ENCODE measurements at regions not wholly inside any gene's neighbourhood (a gene's known extent, or its start where the extent isn't known, plus 50 kb on each side); places are given as distances from the start of the nearest gene placed in this dataset.

DNA sequence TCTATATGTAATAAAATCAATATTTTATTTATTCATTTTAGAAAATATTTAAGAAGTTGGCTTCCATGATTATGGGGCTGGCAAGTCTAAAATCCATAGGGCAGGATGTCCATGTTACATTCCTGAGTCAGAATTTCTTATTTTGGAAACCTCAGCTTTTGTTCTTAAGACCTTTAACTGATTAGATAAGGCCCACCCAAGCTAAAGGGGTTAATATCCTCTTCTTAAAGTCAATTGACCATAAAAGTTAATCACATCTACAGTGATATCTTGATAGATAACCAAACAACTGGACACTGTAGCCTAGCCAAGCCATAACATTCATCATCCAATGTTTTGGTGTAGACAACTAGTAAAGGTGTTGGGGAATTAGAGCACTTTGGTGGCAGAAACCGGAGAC is 1035.4 kb upstream of the ZEB2 start:
- no peak for TF ChIP-seq RAD21 (IDR thresholded peaks at IDR 0.05; ENCODE audit: low read depth)
- no peak for TF ChIP-seq POLR2AphosphoS5 (IDR thresholded peaks at IDR 0.05; ENCODE audit: low read depth, low read length)
- TF ChIP-seq, protein P1, sequence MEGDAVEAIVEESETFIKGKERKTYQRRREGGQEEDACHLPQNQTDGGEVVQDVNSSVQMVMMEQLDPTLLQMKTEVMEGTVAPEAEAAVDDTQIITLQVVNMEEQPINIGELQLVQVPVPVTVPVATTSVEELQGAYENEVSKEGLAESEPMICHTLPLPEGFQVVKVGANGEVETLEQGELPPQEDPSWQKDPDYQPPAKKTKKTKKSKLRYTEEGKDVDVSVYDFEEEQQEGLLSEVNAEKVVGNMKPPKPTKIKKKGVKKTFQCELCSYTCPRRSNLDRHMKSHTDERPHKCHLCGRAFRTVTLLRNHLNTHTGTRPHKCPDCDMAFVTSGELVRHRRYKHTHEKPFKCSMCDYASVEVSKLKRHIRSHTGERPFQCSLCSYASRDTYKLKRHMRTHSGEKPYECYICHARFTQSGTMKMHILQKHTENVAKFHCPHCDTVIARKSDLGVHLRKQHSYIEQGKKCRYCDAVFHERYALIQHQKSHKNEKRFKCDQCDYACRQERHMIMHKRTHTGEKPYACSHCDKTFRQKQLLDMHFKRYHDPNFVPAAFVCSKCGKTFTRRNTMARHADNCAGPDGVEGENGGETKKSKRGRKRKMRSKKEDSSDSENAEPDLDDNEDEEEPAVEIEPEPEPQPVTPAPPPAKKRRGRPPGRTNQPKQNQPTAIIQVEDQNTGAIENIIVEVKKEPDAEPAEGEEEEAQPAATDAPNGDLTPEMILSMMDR (IDR thresholded peaks at IDR 0.05 in 2 of 3, conservative IDR thresholded peaks at IDR 0.05 in 1 of 3; ENCODE audit: borderline replicate concordance in 1 of 3, insufficient read depth in 1 of 3, low read depth in 2 of 3, low read length in 2 of 3) = no peak
- no peak for TF ChIP-seq YY1 (IDR thresholded peaks at IDR 0.05; ENCODE audit: extremely low read depth, insufficient replicate concordance, low read depth, low read length)
